ENCODE measurements at regions not wholly inside any gene's neighbourhood (a gene's known extent, or its start where the extent isn't known, plus 50 kb on each side); places are given as distances from the start of the nearest gene placed in this dataset.

GRCh38 chr3:117936159-117936558 is 1098.5 kb downstream of the IGSF11 start:
- TF ChIP-seq EZH2 (IDR thresholded peaks at IDR 0.05; ENCODE audit: low read depth, low read length, severe bottlenecking) (no peak), CREB1 (IDR thresholded peaks at IDR 0.05) (no peak), CTCF (IDR thresholded peaks at IDR 0.05; ENCODE audit: control extremely low read depth in 1 of 3, insufficient read depth in 1 of 3, low read depth in 1 of 3, low read length in 3 of 3) (no peak), POLR2A (IDR thresholded peaks at IDR 0.05; ENCODE audit: control extremely low read depth in 1 of 2, low read depth in 2 of 2, low read length in 2 of 2) (no peak), TEAD4 (IDR thresholded peaks at IDR 0.05; ENCODE audit: low read depth, low read length) (no peak), ZNF274 (IDR thresholded peaks at IDR 0.05; ENCODE audit: borderline replicate concordance, extremely low read depth, low read length) (no peak)
